NCI-H1417 treated with DMSO at 0.1 percent for 48 hours (cell line): ENCODE measurements at regions not wholly inside any gene's neighbourhood (a gene's known extent, or its start where the extent isn't known, plus 50 kb on each side); places are given as distances from the start of the nearest gene placed in this dataset.
A peak's percentile ranks its signal among the peaks of the same experiment; 100 is the strongest.
"Not testable (repeated sequence)": the region's sequence is repeated elsewhere in the genome, so short reads cannot be mapped to it uniquely, and the experiment has no call there.

ENCODE experiments used
- DNase-seq: peaks from one replicate; lab custom pipeline; 2025; lab: John Stamatoyannopoulos, UW

DNA sequence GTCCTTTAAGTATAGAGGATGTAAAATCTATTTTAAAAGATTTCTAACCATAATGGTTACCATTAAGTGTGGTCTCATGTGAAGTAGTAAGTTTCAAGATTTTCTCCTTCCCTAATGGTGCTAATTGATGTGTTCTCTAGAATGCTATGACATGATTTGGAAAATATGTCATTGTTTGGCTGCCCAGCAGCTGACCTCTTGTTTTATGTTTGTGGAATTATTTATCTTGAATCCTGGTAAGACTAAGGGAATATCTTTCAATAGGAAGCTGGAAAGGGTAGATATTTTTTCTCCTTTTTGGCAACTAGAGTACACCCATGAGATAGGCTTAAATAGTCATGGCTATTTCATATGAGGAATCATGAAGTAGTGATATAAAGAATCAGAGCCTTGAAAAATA, 139.8 kb upstream of the CHODL start:
- DNase-seq = no peak

DNA sequence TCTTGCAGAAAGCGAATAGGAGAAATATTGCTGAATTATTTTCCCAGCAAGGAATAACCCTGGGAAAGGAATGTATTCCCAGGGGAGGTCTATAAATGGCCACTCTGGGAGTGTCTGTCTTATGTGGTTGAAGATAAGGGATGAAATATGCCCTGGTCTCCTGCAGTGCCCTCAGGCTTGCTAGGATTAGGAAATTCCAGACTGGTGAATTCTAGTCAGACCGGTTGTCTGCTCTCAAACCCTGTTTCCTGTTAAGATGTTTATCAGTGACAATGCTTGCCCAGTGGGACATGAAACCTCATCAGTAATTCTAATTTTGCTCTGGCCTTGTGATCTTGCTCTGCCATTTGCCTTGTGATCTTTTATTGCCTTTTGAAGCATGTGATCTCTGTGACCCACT, 148.2 kb upstream of the CHODL start:
- DNase-seq = not testable (repeated sequence)

DNA sequence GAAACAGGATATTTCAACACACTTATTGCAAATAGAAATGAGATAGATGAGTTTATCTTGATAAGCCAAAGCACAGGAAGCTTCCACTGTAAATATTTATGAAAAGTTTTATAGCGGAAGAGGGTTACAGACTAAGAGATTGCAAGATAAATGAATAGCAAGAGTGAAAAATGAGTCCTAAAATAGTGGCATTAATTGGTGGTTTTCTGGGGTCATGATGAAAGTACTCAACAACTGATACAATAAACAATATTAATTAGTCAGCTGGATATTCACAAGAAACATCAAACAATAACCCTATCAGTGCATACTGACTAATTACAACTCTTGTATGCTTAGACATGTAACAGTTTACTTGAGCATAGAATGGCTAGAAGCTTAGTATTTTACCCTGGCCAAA, 154.8 kb upstream of the CHODL start:
- DNase-seq = no peak

DNA sequence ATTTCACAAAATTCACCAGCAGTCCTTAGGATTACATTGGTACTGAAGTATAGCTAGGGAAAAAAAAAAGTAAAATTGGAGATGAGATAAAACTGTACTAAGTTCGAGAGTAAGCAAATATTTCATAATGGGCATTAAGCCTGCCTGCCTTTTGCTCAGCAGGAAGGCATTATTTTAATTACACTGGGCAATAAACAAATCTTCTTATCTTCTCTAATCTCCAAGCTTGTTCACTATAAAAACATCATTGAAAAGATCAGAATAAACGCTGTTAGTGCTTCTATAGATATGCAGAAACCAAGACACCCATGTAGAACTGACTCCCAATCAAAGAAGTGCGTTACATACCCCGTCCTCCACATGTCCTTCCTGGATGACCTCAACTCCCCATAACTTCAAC, 174.2 kb upstream of the CHODL start:
- DNase-seq = no peak

DNA sequence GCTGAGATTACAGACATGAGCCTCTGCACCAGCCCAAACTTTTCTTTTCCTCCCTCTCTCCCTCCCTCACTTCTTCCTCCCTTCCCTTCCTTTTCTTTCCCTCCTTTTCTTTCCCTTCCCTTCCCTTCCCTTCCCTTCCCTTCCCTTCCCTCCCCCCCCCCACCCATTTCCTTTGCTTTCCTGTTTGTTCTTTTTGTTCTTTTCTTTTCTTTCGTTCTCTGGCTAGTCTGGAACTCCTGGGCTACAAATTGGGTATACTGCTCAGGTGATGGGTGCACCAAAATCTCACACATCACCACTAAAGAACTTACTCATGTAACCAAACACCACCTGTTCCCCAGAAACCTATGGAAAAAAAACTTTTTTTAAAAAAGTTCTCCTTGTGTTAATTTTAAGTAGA, 174.8 kb upstream of the CHODL start:
- no peak for DNase-seq

DNA sequence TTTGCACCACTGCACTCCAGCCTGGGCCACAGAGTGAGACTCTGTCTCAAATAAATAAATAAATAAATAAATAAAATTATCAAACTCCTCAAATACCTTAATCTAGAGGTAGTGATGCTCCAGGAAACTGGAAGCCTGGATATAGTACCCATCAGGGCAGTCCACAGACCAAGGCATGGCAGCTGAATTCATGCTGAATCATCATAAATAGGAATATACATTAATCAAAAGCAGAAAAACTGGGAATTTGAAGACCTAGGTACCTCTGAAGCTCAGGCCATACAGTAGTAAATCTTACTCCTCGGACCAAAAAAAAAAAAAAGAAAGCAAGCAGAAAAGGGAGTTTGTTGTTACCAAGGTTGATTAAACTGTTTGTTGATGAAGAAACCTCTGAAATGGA, 184.2 kb upstream of the CHODL start:
- DNase-seq = no peak

DNA sequence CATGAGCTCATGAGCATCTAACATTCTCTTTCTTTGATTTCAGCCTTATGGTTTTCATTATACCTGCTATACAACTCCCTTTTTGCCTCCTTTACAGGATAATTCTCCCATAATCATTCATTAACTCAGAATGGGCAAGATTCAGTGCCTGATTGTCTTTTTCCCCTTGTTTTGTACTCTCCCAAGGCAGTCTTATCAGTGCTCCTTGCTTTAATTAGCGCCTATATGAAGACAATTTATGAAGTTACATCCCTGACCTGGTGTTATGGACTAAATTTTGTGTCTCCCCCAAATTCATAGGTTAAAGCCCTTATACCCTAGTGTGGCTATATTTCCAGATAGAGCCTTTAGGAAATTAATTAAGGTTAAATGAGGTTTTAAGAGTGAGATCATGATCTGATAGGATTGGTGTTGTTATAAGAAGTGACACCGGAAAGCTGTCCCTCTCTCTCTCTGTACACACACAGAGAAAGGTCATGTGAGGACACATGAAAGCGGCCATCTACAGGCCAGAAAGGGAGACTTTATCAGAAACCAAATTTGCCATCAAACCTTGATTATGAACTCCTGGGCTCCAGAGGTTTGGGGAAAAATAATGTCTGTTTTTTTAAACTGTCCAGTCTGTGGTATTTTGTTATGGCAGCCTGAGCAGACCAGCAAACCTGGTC, 185.8 kb upstream of the CHODL start:
- DNase-seq = no peak

DNA sequence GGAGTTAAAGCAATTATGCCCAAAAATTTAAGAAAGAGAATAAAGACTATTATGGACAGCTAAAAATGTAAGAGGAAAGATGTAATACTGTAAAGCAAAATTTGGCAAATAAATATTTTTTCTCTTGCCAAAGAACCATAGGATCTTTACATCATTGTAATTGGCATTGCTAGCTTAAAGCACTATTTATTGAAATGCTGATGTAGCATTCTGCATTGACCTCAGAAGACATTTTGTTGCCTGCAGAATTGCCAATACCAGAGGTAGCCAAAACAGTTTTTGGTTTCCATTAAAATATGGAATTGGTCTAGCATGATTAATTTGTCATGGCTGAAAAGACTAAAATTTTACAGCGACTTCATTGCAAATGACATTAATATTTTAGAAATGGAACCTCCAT, 191.5 kb upstream of the CHODL start:
- DNase-seq = no peak

DNA sequence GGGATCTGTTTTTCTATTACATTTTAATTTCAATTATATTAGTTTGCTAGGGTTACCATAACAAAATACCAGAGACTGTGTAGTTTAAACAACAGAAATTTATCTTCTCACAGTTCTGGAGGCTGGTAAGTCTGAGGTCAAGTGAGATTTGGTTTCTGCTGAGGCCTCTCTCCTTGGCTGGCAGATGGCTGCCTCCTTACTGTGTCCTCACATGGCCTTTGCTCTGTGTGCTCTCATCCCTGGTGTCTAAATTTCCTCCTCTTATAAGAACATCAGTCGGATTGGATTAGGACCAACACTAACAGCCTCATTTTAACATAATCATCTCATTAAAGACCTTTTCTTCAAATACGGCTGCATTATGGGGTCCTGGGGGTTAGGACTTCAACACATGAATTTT, 195.2 kb upstream of the CHODL start:
- no peak for DNase-seq

DNA sequence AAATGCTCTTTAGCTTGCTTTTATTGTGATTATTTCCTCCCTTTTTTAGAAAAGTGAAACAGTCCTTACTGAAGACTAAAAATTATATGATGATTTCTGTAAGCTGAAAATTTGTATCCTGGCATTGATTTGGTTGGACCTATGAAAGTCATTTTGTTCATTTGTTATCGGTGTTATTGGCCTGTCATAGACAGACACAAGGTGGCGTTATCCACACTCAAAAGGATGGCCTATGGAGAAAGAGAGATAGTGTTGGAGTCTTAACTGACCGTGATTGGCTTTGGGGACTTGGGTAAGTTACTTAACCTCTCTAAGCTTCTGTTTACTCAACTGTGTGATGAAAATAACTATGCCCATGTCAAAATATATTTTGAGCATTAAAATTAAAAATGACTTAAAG, 203.6 kb upstream of the CHODL start:
- peak; percentile 39 for DNase-seq

DNA sequence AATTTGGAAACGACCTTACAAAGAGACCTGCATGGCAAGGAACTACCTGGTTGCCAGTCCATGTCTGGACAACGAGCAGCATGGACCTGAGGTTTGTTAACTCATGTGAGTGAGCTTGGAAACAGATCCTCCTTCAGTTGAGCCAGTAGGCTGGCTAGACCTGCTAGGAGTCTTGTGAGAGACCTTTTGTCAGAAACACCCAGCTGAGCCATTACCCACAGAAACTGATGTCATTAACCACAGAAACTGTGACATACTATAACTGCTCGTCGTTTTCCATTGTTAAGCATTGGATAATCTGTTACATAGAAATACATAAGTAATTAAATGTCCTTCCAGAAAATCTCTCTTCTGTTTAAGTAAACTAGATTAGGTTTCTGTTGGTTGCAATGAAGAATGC, 211.1 kb upstream of the C21orf91 start:
- DNase-seq = no peak

DNA sequence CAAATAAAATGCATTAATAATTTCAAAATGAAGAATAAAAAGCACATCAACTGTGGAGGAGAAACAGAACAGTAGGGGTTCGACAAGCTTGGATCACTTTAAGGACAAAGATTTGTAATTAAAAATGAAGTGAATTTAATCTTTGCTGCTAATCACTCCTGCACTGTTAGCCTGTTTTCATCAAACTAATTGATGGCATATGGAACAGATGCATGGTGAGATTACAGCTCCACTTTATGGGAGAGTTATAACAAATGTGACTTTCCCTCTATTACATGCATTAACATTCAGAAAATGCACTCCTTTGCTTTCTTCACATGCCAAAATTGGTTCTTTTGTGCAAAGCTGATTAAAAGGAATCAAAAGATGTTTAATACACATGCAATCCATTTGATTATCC, 207.2 kb upstream of the C21orf91 start:
- no peak for DNase-seq

DNA sequence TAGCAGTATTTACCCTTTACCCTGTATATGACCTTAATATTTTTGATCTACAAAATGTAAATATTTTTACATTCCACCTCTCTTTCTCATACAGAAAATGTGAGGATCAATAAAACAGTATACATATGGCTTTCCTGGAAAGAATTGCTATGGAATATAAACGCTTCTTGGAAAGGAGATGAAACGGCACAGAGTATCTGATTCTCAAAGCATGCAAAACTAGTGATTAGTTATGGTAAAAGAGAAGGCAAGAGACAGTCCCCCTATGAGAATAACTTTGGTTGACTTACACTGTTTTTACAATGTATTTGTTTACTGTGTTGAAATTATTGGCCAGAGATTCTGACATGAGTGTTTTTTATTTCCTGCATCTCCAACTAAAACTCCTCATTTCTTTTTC, 204.6 kb upstream of the C21orf91 start:
- no peak for DNase-seq

DNA sequence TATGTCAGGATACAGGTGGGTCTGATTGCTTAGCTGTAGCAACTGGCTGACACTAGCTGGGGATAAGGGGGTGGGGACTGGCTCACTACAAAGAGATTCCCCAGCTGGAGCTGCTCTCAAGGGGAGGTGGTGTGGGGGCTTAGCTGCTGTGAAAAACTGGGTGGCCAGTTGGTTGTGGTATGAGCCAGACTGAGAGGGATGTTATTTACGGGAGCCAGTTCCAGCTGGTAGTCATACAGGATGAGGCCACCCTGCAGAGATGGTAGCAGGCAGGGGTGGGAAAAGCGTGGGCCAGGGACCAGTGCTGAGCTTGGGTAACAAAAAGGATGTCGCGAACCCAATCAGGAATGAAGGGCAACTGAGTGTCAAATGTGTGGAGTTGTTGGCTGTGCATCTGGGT, 204.0 kb upstream of the C21orf91 start:
- DNase-seq = no peak

DNA sequence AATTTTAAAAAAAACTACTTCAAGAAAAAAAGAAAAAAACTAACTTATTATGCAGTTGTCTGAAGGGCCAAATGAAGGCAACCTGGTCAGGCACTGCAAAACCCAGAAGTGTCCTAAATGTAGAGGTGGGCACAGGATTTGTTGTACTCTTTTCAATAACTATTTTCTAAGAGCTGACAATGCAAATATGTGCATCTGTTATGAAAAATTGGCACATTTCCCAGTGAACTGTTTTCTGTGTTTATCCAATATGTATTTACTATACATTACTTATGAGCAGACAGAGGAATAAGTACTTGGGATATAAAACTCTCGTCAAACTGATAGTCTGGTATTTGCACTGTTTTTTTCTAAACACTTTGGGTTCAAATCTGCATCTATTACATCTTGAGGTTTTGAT, 188.0 kb upstream of the C21orf91 start:
- DNase-seq = no peak

DNA sequence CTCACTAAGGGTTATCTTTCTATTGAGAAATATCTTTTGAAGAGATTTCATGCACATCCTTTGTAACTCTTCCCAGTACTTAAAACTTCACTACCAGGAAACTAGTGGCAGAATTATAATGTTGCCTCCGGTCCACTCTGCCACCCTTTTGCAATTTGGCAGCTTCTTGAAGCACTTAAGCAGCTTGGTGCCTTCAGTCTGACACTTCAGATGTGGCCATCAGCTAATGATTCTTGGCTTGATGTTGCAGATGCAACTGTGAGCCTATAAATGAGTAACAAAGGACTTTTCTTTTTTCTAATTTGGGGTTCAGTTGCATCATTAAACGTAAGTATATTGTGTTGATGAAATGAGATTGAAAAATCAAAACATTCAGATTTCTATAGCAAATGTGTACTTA, 187.5 kb upstream of the C21orf91 start:
- DNase-seq = no peak

DNA sequence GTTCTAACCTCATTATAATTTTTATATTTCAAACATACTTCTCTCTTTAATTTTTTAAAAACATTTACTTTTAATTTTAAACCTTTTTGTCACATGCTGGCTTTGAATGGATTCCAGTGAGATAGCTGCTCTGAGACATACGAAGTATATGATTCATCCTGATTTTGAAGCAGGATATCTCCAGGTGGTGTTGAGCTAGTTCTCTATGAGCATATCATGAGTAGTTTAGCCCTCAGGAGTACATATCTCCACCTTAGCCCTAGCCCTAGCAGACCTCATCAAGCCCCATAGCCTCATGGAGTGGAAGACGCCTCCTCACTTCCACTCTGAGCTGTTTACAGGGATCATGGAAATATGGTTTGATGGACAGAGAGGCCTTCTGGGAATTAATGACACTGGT, 183.2 kb upstream of the C21orf91 start:
- DNase-seq = no peak

DNA sequence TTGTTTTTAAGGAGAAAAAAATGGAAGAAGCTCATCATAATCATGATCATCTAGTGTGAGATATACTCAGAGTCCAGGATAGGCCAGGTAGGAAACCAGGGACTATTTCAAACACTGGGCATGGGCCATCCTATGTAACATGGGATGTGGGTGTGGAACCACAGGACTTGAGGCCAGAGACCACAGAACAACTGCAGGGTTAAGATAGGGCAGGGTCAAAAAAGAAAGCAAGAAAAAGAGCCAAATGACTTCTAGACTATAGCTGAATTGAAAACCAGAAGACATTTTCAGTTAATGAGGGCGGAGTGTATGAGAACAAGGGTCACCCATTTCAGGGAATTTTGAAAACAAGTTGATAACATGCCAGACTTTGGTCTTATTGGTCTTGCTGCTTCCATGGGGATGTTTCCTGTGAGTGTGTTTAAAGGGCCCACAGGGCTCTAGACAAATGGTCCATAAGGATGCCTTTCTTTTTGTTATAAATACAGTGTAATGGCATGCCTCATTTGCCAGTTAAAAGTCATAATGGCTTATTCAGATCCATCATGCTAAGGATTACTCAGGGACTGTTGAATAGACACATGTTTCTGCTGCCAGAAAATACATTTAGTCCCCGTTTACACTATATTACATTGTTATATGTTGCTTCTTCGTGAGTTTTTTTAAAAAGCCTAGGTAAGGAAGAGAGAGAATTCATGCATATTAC, 182.0 kb upstream of the C21orf91 start:
- DNase-seq = no peak

DNA sequence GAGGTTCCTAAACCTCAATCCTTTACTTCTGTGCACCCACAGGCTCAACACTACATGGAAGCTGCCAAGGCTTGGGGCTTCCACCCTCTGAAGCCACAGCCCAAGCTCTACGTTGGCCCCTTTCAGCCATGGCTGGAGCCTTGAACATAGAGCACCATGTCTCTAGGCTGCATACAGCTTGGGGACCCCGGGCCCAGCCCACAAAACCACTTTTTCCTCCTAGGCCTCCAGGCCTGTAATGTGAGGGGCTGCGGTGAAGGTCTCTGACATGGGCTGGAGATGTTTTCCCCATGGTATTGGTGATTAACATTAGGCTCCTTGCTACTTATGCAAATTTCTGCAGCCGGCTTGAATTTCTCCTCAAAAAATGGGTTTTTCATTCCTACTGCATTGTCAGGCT, 179.4 kb upstream of the C21orf91 start:
- not testable (repeated sequence) for DNase-seq

DNA sequence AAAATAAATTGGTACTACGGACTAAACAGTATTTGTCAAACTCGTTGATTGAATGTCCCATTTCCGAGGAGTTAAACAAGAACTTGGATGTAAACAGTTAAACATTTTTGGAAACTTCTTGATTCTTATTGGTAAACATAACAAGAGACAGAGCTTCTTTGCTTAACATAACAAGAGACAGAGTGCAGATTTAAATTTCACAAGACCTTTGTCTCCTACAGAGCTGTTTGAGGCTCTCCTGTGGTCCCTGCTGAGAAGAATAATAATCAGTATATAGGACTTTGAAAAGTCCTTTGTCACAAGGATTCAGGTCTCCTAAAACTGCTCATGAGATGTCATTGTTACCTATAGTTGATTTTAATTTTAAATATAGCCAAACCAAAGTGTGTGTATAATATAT, 170.6 kb upstream of the C21orf91 start:
- DNase-seq = no peak

DNA sequence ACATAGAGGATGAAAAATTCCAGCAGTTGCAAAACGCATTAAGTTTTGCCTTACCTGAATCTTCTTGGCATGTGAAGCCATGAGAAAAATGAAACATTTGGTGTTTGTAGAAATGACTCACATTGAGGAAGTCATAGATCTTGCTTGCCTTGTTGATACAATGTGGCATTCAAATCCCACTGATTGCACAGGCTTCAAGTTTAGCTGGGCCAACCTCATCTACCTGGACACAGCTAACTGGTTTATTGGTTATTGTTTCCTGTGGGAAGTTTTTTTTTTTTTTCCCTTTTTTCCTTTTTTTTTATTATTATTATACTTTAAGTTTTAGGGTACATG, 168.9 kb upstream of the C21orf91 start:
- DNase-seq = no peak

DNA sequence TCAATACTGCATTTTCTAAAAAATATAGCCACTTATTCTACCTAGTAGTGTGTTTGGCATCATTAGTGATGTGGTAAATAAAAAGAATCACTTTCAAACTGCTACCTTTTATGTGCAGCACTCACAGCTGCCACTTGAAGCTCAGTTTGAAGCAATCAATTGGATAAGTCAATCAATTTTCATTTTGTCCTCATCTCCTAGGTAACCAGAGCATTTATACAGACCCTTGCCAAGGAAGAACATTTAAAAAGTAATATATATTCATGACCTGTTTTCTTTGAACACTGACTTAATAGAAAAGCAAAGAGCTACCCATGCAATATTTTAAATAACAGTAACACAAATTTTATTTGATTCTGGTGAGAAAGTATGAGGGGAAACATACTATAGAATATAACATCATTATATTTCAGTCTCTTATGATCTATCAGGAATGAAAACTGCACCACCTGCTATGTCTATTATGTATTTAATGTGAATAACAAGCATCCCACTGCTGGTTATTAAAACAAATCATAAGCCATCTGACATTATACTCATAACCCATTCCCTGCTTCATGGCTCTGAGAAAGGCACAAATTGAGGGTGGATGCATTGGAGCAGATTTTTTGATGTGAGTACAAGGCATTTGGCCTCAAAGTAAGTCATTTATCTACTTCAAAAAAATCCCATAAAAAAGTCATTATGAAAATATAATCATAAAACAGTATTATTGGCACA, 168.4 kb upstream of the C21orf91 start:
- DNase-seq = peak; percentile 76

DNA sequence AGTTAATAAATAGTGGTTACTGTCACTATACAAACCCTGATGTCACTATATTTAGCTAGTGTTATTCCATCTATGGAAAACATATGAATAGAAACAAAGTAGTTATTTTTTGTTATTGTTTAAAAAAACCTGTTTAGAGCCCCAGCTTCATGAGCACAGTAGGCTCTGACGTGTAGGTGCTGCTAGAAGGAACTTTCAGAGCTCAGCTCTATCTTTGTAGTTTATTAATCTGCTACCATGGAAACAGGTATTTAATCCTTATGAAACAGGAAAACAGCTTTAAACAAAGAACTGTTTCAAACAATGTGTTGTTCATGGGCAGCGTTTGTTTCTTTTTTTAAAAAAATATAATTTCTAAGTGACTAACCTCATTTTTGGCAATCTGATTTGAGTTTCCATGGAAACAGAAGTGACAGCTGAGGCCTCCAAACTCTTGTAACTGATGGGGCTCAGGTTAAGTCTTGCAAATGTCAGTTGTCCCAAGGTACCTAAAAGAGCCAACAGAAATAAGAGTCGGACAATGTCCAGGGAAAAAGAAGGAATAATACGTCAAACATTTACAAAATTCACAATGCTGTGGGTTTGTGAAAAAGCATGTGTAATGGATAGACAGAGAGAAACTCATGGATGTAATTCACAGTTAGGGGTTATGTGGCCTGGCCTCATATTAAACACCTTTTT, 162.0 kb upstream of the C21orf91 start:
- DNase-seq = no peak
